Lower leg skin (tissue), 3 donors: ENCODE measurements at regions not wholly inside any gene's neighbourhood (a gene's known extent, or its start where the extent isn't known, plus 50 kb on each side); places are given as distances from the start of the nearest gene placed in this dataset.

Source experiments
- CTCF ChIP-seq, 3 donors: fragments of 450-650 bp; IDR thresholded peaks; one replicate each; pipeline ENCODE4 v1.5.1; 2016; ENCODE audit warnings: antibody characterized with exemption in 3 of 3, mild to moderate bottlenecking in 3 of 3, moderate library complexity in 2 of 3
- POLR2A ChIP-seq, 2 donors: fragments of 450-650 bp; IDR thresholded peaks; one replicate each; pipeline ENCODE4 v1.6.1; 2016 to 2017; ENCODE audit warnings: antibody characterized with exemption in 2 of 2, mild to moderate bottlenecking in 1 of 2, moderate library complexity in 1 of 2

GRCh38 chr21:28871388-28872010 lies 121.2 kb downstream of the LTN1 start:
- TF ChIP-seq CTCF (IDR thresholded peaks at IDR 0.05) (no peak), POLR2A (IDR thresholded peaks at IDR 0.05) (no peak)
